ENCODE measurements at regions not wholly inside any gene's neighbourhood (a gene's known extent, or its start where the extent isn't known, plus 50 kb on each side); places are given as distances from the start of the nearest gene placed in this dataset.
"Not testable (repeated sequence)": the region's sequence is repeated elsewhere in the genome, so short reads cannot be mapped to it uniquely, and the experiment has no call there.

GRCh38 chr13:58949646-58950045 lies 1214.1 kb downstream of the DIAPH3 start:
- H3K27me3 ChIP-seq (ENCODE audit: insufficient read depth, low read length): no peaks in the 10 kb centered on the region
- H3K36me3 ChIP-seq (ENCODE audit: insufficient read depth, low read length): no peaks in the 10 kb centered on the region
- no peak overlapping the region for H2AFZ ChIP-seq (ENCODE audit: low read length, unreplicated experiment)
- H3K4me1 ChIP-seq (ENCODE audit: control insufficient read depth, insufficient read depth, low read length, unreplicated experiment): no peaks in the 10 kb centered on the region
- H3K4me3 ChIP-seq (ENCODE audit: low read depth, low read length): no peak overlapping the region
- no peak overlapping the region for H3K27ac ChIP-seq (ENCODE audit: low read depth, low read length)
- H3K79me2 ChIP-seq (ENCODE audit: control insufficient read depth, insufficient read depth, low read length, unreplicated experiment): no peaks in the 10 kb centered on the region

- Histone ChIP-seq H3K36me3 (ENCODE audit: insufficient read depth, low read length) (no peaks in the 10 kb centered on the region), H3K27me3 (ENCODE audit: insufficient read depth, low read length) (no peaks in the 10 kb centered on the region), H3K4me1 (ENCODE audit: control insufficient read depth, insufficient read depth, low read length, unreplicated experiment) (no peaks in the 10 kb centered on the region), H3K27ac (ENCODE audit: low read depth, low read length) (no peak overlapping the region), H2AFZ (ENCODE audit: low read length, unreplicated experiment) (no peak overlapping the region), H3K79me2 (ENCODE audit: control insufficient read depth, insufficient read depth, low read length, unreplicated experiment) (no peaks in the 10 kb centered on the region), H3K4me3 (ENCODE audit: low read depth, low read length) (no peak overlapping the region)
These were observed 1212.8 kb downstream of the DIAPH3 start for GRCh38 chr13:58950911-58951310.

GRCh38 chr13:58953638-58954037 lies 1210.1 kb downstream of the DIAPH3 start:
- Histone ChIP-seq H3K27ac (ENCODE audit: low read depth, low read length) (no peak overlapping the region), H3K4me3 (ENCODE audit: low read depth, low read length) (no peak overlapping the region), H3K27me3 (ENCODE audit: insufficient read depth, low read length) (peaks cover 8% of the 10 kb centered on the region; the same call in 1 of the 2 replicates), H3K36me3 (ENCODE audit: insufficient read depth, low read length) (no peaks in the 10 kb centered on the region), H2AFZ (ENCODE audit: low read length, unreplicated experiment) (no peak overlapping the region), H3K79me2 (ENCODE audit: control insufficient read depth, insufficient read depth, low read length, unreplicated experiment) (no peaks in the 10 kb centered on the region), H3K4me1 (ENCODE audit: control insufficient read depth, insufficient read depth, low read length, unreplicated experiment) (no peaks in the 10 kb centered on the region)

GRCh38 chr13:58955546-58956385 lies 1208.0 kb downstream of the DIAPH3 start:
- no peak overlapping the region for H2AFZ ChIP-seq (ENCODE audit: low read length, unreplicated experiment)
- H3K79me2 ChIP-seq (ENCODE audit: control insufficient read depth, insufficient read depth, low read length, unreplicated experiment): no peaks in the 10 kb centered on the region
- H3K4me1 ChIP-seq (ENCODE audit: control insufficient read depth, insufficient read depth, low read length, unreplicated experiment): no peaks in the 10 kb centered on the region
- H3K4me3 ChIP-seq (ENCODE audit: low read depth, low read length): no peak overlapping the region
- H3K27ac ChIP-seq (ENCODE audit: low read depth, low read length): no peak overlapping the region
- peaks cover 8% of the 10 kb centered on the region; the same call in 1 of the 2 replicates for H3K27me3 ChIP-seq (ENCODE audit: insufficient read depth, low read length)
- H3K36me3 ChIP-seq (ENCODE audit: insufficient read depth, low read length): no peaks in the 10 kb centered on the region

GRCh38 chr13:58958097-58958496 lies 1205.6 kb downstream of the DIAPH3 start:
- not testable (repeated sequence) for H3K27ac ChIP-seq (ENCODE audit: low read depth, low read length); H3K27me3 ChIP-seq (ENCODE audit: insufficient read depth, low read length); H3K79me2 ChIP-seq (ENCODE audit: control insufficient read depth, insufficient read depth, low read length, unreplicated experiment); H3K36me3 ChIP-seq (ENCODE audit: insufficient read depth, low read length); H3K4me1 ChIP-seq (ENCODE audit: control insufficient read depth, insufficient read depth, low read length, unreplicated experiment); H3K4me3 ChIP-seq (ENCODE audit: low read depth, low read length); H2AFZ ChIP-seq (ENCODE audit: low read length, unreplicated experiment)

- Histone ChIP-seq H2AFZ (ENCODE audit: low read length, unreplicated experiment) (no peak overlapping the region), H3K4me1 (ENCODE audit: control insufficient read depth, insufficient read depth, low read length, unreplicated experiment) (no peaks in the 10 kb centered on the region), H3K79me2 (ENCODE audit: control insufficient read depth, insufficient read depth, low read length, unreplicated experiment) (no peaks in the 10 kb centered on the region), H3K27me3 (ENCODE audit: insufficient read depth, low read length) (peaks cover 8% of the 10 kb centered on the region; the same call in 1 of the 2 replicates), H3K36me3 (ENCODE audit: insufficient read depth, low read length) (no peaks in the 10 kb centered on the region), H3K4me3 (ENCODE audit: low read depth, low read length) (no peak overlapping the region), H3K27ac (ENCODE audit: low read depth, low read length) (no peak overlapping the region)
These were observed 1202.8 kb downstream of the DIAPH3 start for GRCh38 chr13:58960888-58961287.

- Histone ChIP-seq H3K36me3 (ENCODE audit: insufficient read depth, low read length) (no peaks in the 10 kb centered on the region), H2AFZ (ENCODE audit: low read length, unreplicated experiment) (no peak overlapping the region), H3K4me3 (ENCODE audit: low read depth, low read length) (no peak overlapping the region), H3K27me3 (ENCODE audit: insufficient read depth, low read length) (no peaks in the 10 kb centered on the region), H3K4me1 (ENCODE audit: control insufficient read depth, insufficient read depth, low read length, unreplicated experiment) (no peaks in the 10 kb centered on the region), H3K79me2 (ENCODE audit: control insufficient read depth, insufficient read depth, low read length, unreplicated experiment) (no peaks in the 10 kb centered on the region), H3K27ac (ENCODE audit: low read depth, low read length) (no peak overlapping the region)
These were observed 1200.4 kb downstream of the DIAPH3 start for GRCh38 chr13:58963321-58963720.

GRCh38 chr13:58964048-58964447 lies 1199.7 kb downstream of the DIAPH3 start:
- Histone ChIP-seq H2AFZ (ENCODE audit: low read length, unreplicated experiment) (no peak overlapping the region), H3K36me3 (ENCODE audit: insufficient read depth, low read length) (no peaks in the 10 kb centered on the region), H3K4me1 (ENCODE audit: control insufficient read depth, insufficient read depth, low read length, unreplicated experiment) (no peaks in the 10 kb centered on the region), H3K27me3 (ENCODE audit: insufficient read depth, low read length) (no peaks in the 10 kb centered on the region), H3K27ac (ENCODE audit: low read depth, low read length) (no peak overlapping the region), H3K4me3 (ENCODE audit: low read depth, low read length) (no peak overlapping the region), H3K79me2 (ENCODE audit: control insufficient read depth, insufficient read depth, low read length, unreplicated experiment) (no peaks in the 10 kb centered on the region)

GRCh38 chr13:58977085-58977484 lies 1186.6 kb downstream of the DIAPH3 start:
- H3K79me2 ChIP-seq (ENCODE audit: control insufficient read depth, insufficient read depth, low read length, unreplicated experiment): no peaks in the 10 kb centered on the region
- H3K27ac ChIP-seq (ENCODE audit: low read depth, low read length): no peak overlapping the region
- H3K4me1 ChIP-seq (ENCODE audit: control insufficient read depth, insufficient read depth, low read length, unreplicated experiment): no peaks in the 10 kb centered on the region
- H2AFZ ChIP-seq (ENCODE audit: low read length, unreplicated experiment): no peak overlapping the region
- H3K27me3 ChIP-seq (ENCODE audit: insufficient read depth, low read length): 0 out of 2 replicates have a peak, but pooled peaks cover under 1% of the 10 kb centered on the region
- H3K4me3 ChIP-seq (ENCODE audit: low read depth, low read length): no peak overlapping the region
- H3K36me3 ChIP-seq (ENCODE audit: insufficient read depth, low read length): no peaks in the 10 kb centered on the region

- Histone ChIP-seq H3K4me1 (ENCODE audit: control insufficient read depth, insufficient read depth, low read length, unreplicated experiment) (no peaks in the 10 kb centered on the region), H3K27me3 (ENCODE audit: insufficient read depth, low read length) (no peaks in the 10 kb centered on the region), H3K4me3 (ENCODE audit: low read depth, low read length) (no peak overlapping the region), H3K79me2 (ENCODE audit: control insufficient read depth, insufficient read depth, low read length, unreplicated experiment) (no peaks in the 10 kb centered on the region), H2AFZ (ENCODE audit: low read length, unreplicated experiment) (no peak overlapping the region), H3K27ac (ENCODE audit: low read depth, low read length) (no peak overlapping the region), H3K36me3 (ENCODE audit: insufficient read depth, low read length) (no peaks in the 10 kb centered on the region)
These were observed 1185.4 kb downstream of the DIAPH3 start for GRCh38 chr13:58978331-58978730.

GRCh38 chr13:58979851-58980250 lies 1183.9 kb downstream of the DIAPH3 start:
- no peaks in the 10 kb centered on the region for H3K27me3 ChIP-seq (ENCODE audit: insufficient read depth, low read length)
- H3K4me3 ChIP-seq (ENCODE audit: low read depth, low read length): no peak overlapping the region
- H3K27ac ChIP-seq (ENCODE audit: low read depth, low read length): no peak overlapping the region
- H3K4me1 ChIP-seq (ENCODE audit: control insufficient read depth, insufficient read depth, low read length, unreplicated experiment): no peaks in the 10 kb centered on the region
- H2AFZ ChIP-seq (ENCODE audit: low read length, unreplicated experiment): no peak overlapping the region
- no peaks in the 10 kb centered on the region for H3K36me3 ChIP-seq (ENCODE audit: insufficient read depth, low read length)
- H3K79me2 ChIP-seq (ENCODE audit: control insufficient read depth, insufficient read depth, low read length, unreplicated experiment): no peaks in the 10 kb centered on the region
